ENCODE measurements at regions not wholly inside any gene's neighbourhood (a gene's known extent, or its start where the extent isn't known, plus 50 kb on each side); places are given as distances from the start of the nearest gene placed in this dataset.

- Histone ChIP-seq H3K9ac (ENCODE audit: low read length) (no peak overlapping the region), H4K20me1 (ENCODE audit: insufficient read depth, low read length) (no peaks in the 10 kb centered on the region), H2AFZ (ENCODE audit: low read length) (no peak overlapping the region), H3K9me2 (ENCODE audit: low read depth, low read length) (no peaks in the 10 kb centered on the region), H3K4me2 (ENCODE audit: low read length) (no peak overlapping the region), H3K27ac (ENCODE audit: low read depth, low read length, poor library complexity, severe bottlenecking) (no peak overlapping the region), H3K4me1 (ENCODE audit: insufficient read depth, low read length, severe bottlenecking) (no peaks in the 10 kb centered on the region), H3K9me3 (ENCODE audit: low read length) (no peaks in the 10 kb centered on the region), H3K4me3 (ENCODE audit: low read depth, low read length, poor library complexity, severe bottlenecking) (no peak overlapping the region), H3K27me3 (ENCODE audit: insufficient read depth, low read length) (no peaks in the 10 kb centered on the region), H3K79me2 (ENCODE audit: insufficient read depth, low read length) (no peaks in the 10 kb centered on the region), H3K36me3 (ENCODE audit: insufficient read depth, low read length) (no peaks in the 10 kb centered on the region), H3F3A (ENCODE audit: insufficient read depth, low read length) (no peaks in the 10 kb centered on the region)
- TF ChIP-seq CTCF (IDR thresholded peaks at IDR 0.05; ENCODE audit: low read length), result no peak
- no peak for TF ChIP-seq EZH2 (IDR thresholded peaks at IDR 0.05; ENCODE audit: borderline replicate concordance, low read length)
These were observed 233.0 kb upstream of the PPP1R3A start for GRCh38 chr7:114151777-114152176.

- Histone ChIP-seq H3K4me2 (ENCODE audit: low read length) (no peak overlapping the region), H3K27ac (ENCODE audit: low read depth, low read length, poor library complexity, severe bottlenecking) (no peak overlapping the region), H3K9me3 (ENCODE audit: low read length) (no peaks in the 10 kb centered on the region), H3K4me1 (ENCODE audit: insufficient read depth, low read length, severe bottlenecking) (no peaks in the 10 kb centered on the region), H2AFZ (ENCODE audit: low read length) (no peak overlapping the region), H3K27me3 (ENCODE audit: insufficient read depth, low read length) (no peaks in the 10 kb centered on the region), H3K9ac (ENCODE audit: low read length) (no peak overlapping the region), H4K20me1 (ENCODE audit: insufficient read depth, low read length) (no peaks in the 10 kb centered on the region), H3K9me2 (ENCODE audit: low read depth, low read length) (no peaks in the 10 kb centered on the region), H3K36me3 (ENCODE audit: insufficient read depth, low read length) (no peaks in the 10 kb centered on the region), H3K79me2 (ENCODE audit: insufficient read depth, low read length) (no peaks in the 10 kb centered on the region), H3F3A (ENCODE audit: insufficient read depth, low read length) (no peaks in the 10 kb centered on the region), H3K4me3 (ENCODE audit: low read depth, low read length, poor library complexity, severe bottlenecking) (no peak overlapping the region)
- TF ChIP-seq EZH2 (IDR thresholded peaks at IDR 0.05; ENCODE audit: borderline replicate concordance, low read length), result no peak
- no peak for TF ChIP-seq CTCF (IDR thresholded peaks at IDR 0.05; ENCODE audit: low read length)
These were observed 231.9 kb upstream of the PPP1R3A start for GRCh38 chr7:114150689-114151088.

GRCh38 chr7:114148779-114149178 lies 230.0 kb upstream of the PPP1R3A start:
- TF ChIP-seq EZH2 (IDR thresholded peaks at IDR 0.05; ENCODE audit: borderline replicate concordance, low read length) (no peak), CTCF (IDR thresholded peaks at IDR 0.05; ENCODE audit: low read length) (no peak)
- Histone ChIP-seq H3K9ac (ENCODE audit: low read length) (no peak overlapping the region), H3K79me2 (ENCODE audit: insufficient read depth, low read length) (no peaks in the 10 kb centered on the region), H3K9me2 (ENCODE audit: low read depth, low read length) (no peaks in the 10 kb centered on the region), H3K4me1 (ENCODE audit: insufficient read depth, low read length, severe bottlenecking) (no peaks in the 10 kb centered on the region), H3K4me3 (ENCODE audit: low read depth, low read length, poor library complexity, severe bottlenecking) (no peak overlapping the region), H3F3A (ENCODE audit: insufficient read depth, low read length) (no peaks in the 10 kb centered on the region), H3K36me3 (ENCODE audit: insufficient read depth, low read length) (no peaks in the 10 kb centered on the region), H3K9me3 (ENCODE audit: low read length) (no peaks in the 10 kb centered on the region), H4K20me1 (ENCODE audit: insufficient read depth, low read length) (no peaks in the 10 kb centered on the region), H3K4me2 (ENCODE audit: low read length) (no peak overlapping the region), H3K27ac (ENCODE audit: low read depth, low read length, poor library complexity, severe bottlenecking) (no peak overlapping the region), H3K27me3 (ENCODE audit: insufficient read depth, low read length) (no peaks in the 10 kb centered on the region), H2AFZ (ENCODE audit: low read length) (no peak overlapping the region)
